ENCODE measurements at regions not wholly inside any gene's neighbourhood (a gene's known extent, or its start where the extent isn't known, plus 50 kb on each side); places are given as distances from the start of the nearest gene placed in this dataset.
"Not testable (repeated sequence)": the region's sequence is repeated elsewhere in the genome, so short reads cannot be mapped to it uniquely, and the experiment has no call there.

DNA sequence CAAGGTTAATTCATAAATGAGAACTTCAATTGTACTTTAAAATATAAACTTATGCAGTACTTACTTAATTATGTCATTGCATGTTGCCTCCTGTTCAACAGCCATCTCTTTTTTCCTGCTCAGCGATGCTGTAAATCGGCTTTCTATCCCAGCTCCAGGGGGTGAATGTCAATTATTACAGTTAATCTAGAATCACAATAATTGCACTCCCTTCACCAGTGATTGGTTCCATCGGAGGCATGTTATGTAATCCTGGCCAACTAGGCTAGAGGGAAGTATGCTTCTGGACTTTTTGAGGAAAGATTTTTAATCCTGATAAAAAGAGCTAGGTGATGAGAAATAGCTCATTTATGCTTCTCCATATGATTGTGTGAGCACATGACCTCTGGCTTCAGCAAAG is 53.8 kb upstream of the SGIP1 start:
- 86 to 88% methylated on average over 3 of the region's 3 CpGs for WGBS, 2 donors
- H3K27me3 ChIP-seq (ENCODE audit: control insufficient read depth in 3 of 3, insufficient read depth in 3 of 3, low read length in 2 of 3): no peaks in the 10 kb centered on the region
- peaks cover 0 to 5% (median 0%) of the 10 kb centered on the region in 5 donors for H3K4me1 ChIP-seq (ENCODE audit: control insufficient read depth in 5 of 5, insufficient read depth in 5 of 5, low read length in 5 of 5)
- H3K4me3 ChIP-seq: no peak overlapping the region
- DNase-seq (no peak), ATAC-seq (ENCODE audit: insufficient read depth, low FRiP score) (no peak)
- H3K9me3 ChIP-seq (ENCODE audit: control insufficient read depth in 4 of 4, insufficient read depth in 3 of 4, low read length in 3 of 4): peaks cover 0 to 4% (median 0%) of the 10 kb centered on the region in 4 donors
- H3K36me3 ChIP-seq (ENCODE audit: control insufficient read depth in 4 of 4, insufficient read depth in 4 of 4, low read length in 4 of 4): no peaks in the 10 kb centered on the region
- no peak overlapping the region for H3K27ac ChIP-seq (ENCODE audit: low read depth in 1 of 2, low read length in 1 of 2)
- TF ChIP-seq, protein P1, sequence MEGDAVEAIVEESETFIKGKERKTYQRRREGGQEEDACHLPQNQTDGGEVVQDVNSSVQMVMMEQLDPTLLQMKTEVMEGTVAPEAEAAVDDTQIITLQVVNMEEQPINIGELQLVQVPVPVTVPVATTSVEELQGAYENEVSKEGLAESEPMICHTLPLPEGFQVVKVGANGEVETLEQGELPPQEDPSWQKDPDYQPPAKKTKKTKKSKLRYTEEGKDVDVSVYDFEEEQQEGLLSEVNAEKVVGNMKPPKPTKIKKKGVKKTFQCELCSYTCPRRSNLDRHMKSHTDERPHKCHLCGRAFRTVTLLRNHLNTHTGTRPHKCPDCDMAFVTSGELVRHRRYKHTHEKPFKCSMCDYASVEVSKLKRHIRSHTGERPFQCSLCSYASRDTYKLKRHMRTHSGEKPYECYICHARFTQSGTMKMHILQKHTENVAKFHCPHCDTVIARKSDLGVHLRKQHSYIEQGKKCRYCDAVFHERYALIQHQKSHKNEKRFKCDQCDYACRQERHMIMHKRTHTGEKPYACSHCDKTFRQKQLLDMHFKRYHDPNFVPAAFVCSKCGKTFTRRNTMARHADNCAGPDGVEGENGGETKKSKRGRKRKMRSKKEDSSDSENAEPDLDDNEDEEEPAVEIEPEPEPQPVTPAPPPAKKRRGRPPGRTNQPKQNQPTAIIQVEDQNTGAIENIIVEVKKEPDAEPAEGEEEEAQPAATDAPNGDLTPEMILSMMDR (IDR thresholded peaks at IDR 0.05; ENCODE audit: control extremely low read depth, extremely low read depth): no peak
- no peak overlapping the region for H3K9ac ChIP-seq (ENCODE audit: insufficient read depth in 1 of 2, low read length in 2 of 2)

DNA sequence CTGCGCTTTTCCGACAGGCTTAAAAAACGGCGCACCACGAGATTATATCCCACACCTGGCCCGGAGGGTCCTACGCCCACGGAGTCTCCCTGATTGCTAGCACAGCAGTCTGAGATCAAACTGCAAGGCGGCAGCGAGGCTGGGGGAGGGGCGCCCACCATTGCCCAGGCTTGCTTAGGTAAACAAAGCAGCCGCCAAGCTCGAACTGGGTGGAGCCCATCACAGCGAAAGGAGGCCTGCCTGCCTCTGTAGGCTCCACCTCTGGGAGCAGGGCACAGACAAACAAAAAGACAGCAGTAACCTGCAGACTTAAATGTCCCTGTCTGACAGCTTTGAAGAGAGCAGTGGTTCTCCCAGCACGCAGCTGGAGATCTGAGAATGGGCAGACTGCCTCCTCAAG is 52.7 kb upstream of the SGIP1 start:
- not testable (repeated sequence) for H3K4me3 ChIP-seq; H3K36me3 ChIP-seq (ENCODE audit: control insufficient read depth in 4 of 4, insufficient read depth in 4 of 4, low read length in 4 of 4); H3K4me1 ChIP-seq (ENCODE audit: control insufficient read depth in 5 of 5, insufficient read depth in 5 of 5, low read length in 5 of 5); DNase-seq; H3K9me3 ChIP-seq (ENCODE audit: control insufficient read depth in 4 of 4, insufficient read depth in 3 of 4, low read length in 3 of 4); H3K27me3 ChIP-seq (ENCODE audit: control insufficient read depth in 3 of 3, insufficient read depth in 3 of 3, low read length in 2 of 3); ATAC-seq (ENCODE audit: insufficient read depth, low FRiP score); H3K27ac ChIP-seq (ENCODE audit: low read depth in 1 of 2, low read length in 1 of 2); H3K9ac ChIP-seq (ENCODE audit: insufficient read depth in 1 of 2, low read length in 2 of 2)
- WGBS, 2 donors: 70 to 78% methylated on average over 8 to 14 of the region's 15 CpGs

All from lung (tissue), 11 donors.